Chondrocyte (in vitro differentiated cells): ENCODE measurements at regions not wholly inside any gene's neighbourhood (a gene's known extent, or its start where the extent isn't known, plus 50 kb on each side); places are given as distances from the start of the nearest gene placed in this dataset.

Source experiments
- DNase-seq: peaks from one replicate; pipeline ENCODE4 v3.0.0; 2021; ENCODE audit warnings: mixed read lengths, low spot score
- H3K27ac Mint-ChIP-seq: one replicate; pipeline ENCODE4 v1.8.0; 2021; ENCODE audit warnings: mild to moderate bottlenecking, moderate library complexity, mixed read lengths; ENCODE audit not compliant: unreplicated experiment
- H3K27me3 Mint-ChIP-seq: 2 replicates; pipeline ENCODE4 v1.8.0; 2021; ENCODE audit warnings: low read depth, mixed read lengths
- H3K36me3 Mint-ChIP-seq: 2 replicates; pipeline ENCODE4 v1.8.0; 2021; ENCODE audit warnings: low read depth, mixed read lengths
- H3K4me1 Mint-ChIP-seq: 2 replicates; pipeline ENCODE4 v1.8.0; 2021; ENCODE audit warnings: low read depth, mild to moderate bottlenecking, mixed read lengths
- H3K4me3 Mint-ChIP-seq: one replicate; pipeline ENCODE4 v1.8.0; 2021; ENCODE audit warnings: mild to moderate bottlenecking, moderate library complexity, mixed read lengths; ENCODE audit not compliant: unreplicated experiment
- H3K9me3 Mint-ChIP-seq: 2 replicates; pipeline ENCODE4 v1.8.0; 2021; ENCODE audit warnings: low read depth, mixed read lengths
- CTCF ChIP-seq: fragments of 200-600 bp; sonication (generic); IDR thresholded peaks from 2 replicates; pipeline ENCODE4 v1.5.0; 2021; ENCODE audit warnings: antibody characterized with exemption, mild to moderate bottlenecking, moderate library complexity

DNA sequence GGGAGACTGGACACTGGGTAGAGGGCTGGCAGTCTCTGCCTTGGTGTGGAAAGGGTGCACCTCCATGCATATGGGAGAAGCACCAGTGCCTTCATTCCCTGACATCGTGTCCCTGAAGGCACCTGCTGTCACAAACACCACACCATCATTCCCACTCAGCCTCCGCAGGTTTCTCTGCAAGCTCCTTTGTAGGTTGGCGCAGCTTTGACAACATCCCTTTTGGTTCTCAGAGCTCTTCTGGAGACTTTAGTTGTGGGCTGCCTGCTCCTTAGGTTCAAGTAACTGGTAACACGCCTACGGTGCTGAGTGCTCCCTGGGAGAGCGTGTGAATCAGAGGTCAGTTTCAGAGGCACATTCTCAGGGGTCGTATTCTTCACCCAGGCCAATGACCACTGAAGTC lies 50.2 kb upstream of the TULP4 start:
- Mint-ChIP-seq H3K27me3 (no peaks in the 10 kb centered on the region), H3K9me3 (peaks cover 4% of the 10 kb centered on the region), H3K36me3 (peaks cover 2% of the 10 kb centered on the region), H3K4me1 (peaks cover 15% of the 10 kb centered on the region), H3K27ac (no peak overlapping the region), H3K4me3 (no peak overlapping the region)
- DNase-seq, result no peak
- no peak for TF ChIP-seq CTCF
